PC-9 (cell line): ENCODE measurements at regions not wholly inside any gene's neighbourhood (a gene's known extent, or its start where the extent isn't known, plus 50 kb on each side); places are given as distances from the start of the nearest gene placed in this dataset.

Experiments
- EZH2 ChIP-seq: fragments of 200-600 bp; sonication (generic); IDR thresholded peaks from 2 replicates; pipeline ENCODE4 v1.8.0; 2017; ENCODE audit warnings: antibody characterized with exemption, low read depth
- TF ChIP-seq, protein P1 (sequence below): fragments of 200-600 bp; sonication (generic); conservative IDR thresholded peaks from 2 replicates; pipeline ENCODE4 v1.6.1; 2017; ENCODE audit warnings: mixed run types, antibody characterized with exemption, mild to moderate bottlenecking, moderate library complexity

DNA sequence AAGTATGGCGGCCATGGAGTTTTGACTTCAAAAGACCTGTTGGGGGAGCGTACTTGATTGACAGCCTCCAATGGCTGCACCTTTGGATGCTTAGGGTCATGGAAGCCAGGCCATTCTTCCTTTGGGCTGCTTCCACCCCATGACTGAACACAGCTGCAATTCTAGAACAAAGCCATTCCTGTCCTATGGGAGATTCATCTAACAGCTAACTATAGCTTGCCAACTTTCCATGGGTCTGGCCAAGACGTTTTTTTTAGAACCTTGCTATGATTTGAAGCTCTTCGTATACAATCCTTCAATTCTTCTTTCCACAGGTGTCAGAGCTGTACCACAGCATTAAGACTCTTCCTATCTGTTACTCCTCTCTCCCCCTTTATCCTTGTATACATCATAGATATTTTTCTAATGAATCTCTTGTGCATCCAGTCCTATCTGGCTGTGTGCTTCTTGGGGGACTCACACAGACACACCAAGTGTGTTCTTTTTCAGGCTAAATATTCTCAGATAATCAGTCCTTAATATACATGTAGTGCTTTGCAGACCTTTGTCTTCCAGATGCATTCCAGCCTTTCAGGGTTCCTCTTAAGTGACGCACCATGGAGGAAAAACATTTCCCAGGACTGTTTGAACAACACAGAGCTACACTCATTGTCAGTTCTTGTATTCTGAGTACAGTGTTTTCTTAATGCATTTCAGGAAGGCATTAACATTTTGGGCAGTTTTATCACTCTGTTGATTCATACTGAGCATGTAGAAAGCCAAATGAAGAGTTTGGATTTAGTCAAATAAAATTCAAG, 198.9 kb downstream of the TAF11L14 start:
- TF ChIP-seq EZH2, result no peak
- TF ChIP-seq, protein P1, sequence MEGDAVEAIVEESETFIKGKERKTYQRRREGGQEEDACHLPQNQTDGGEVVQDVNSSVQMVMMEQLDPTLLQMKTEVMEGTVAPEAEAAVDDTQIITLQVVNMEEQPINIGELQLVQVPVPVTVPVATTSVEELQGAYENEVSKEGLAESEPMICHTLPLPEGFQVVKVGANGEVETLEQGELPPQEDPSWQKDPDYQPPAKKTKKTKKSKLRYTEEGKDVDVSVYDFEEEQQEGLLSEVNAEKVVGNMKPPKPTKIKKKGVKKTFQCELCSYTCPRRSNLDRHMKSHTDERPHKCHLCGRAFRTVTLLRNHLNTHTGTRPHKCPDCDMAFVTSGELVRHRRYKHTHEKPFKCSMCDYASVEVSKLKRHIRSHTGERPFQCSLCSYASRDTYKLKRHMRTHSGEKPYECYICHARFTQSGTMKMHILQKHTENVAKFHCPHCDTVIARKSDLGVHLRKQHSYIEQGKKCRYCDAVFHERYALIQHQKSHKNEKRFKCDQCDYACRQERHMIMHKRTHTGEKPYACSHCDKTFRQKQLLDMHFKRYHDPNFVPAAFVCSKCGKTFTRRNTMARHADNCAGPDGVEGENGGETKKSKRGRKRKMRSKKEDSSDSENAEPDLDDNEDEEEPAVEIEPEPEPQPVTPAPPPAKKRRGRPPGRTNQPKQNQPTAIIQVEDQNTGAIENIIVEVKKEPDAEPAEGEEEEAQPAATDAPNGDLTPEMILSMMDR, result no peak
